Upper lobe of left lung (tissue), 4 donors: ENCODE measurements at regions not wholly inside any gene's neighbourhood (a gene's known extent, or its start where the extent isn't known, plus 50 kb on each side); places are given as distances from the start of the nearest gene placed in this dataset.

Experiments used
- CTCF ChIP-seq, 6 experiments: fragments of 450-650 bp in 4 of 6; fragments of 200-600 bp in 2 of 6; sonication (generic) in 2 of 6; IDR thresholded peaks; one replicate each; pipeline ENCODE4 v1.5.1; 2016 to 2019; ENCODE audit warnings: antibody characterized with exemption in 6 of 6
- POLR2AphosphoS5 ChIP-seq, 2 donors: sonication (generic); formaldehyde crosslinking; IDR thresholded peaks; one replicate each; pipeline ENCODE4 v1.5.1; 2017; ENCODE audit warnings: antibody characterized with exemption in 2 of 2

GRCh38 chr3:134082582-134082981 lies 52.9 kb upstream of the SLCO2A1 start:
- TF ChIP-seq CTCF (IDR thresholded peaks at IDR 0.05) (no peak), POLR2AphosphoS5 (IDR thresholded peaks at IDR 0.05) (no peak)
